AG04450 (cell line): ENCODE measurements at regions not wholly inside any gene's neighbourhood (a gene's known extent, or its start where the extent isn't known, plus 50 kb on each side); places are given as distances from the start of the nearest gene placed in this dataset.

Source experiments
- CTCF ChIA-PET: fragments of 300-600, 350-600 bp; formaldehyde crosslinking; extraction: SDS; loops from one replicate; lab custom pipeline; 2022; ENCODE audit warnings: antibody characterized with exemption, inconsistent platforms; lab: Charles Lee
- POLR2A ChIA-PET: fragments of 350-600 bp; formaldehyde crosslinking; extraction: SDS; loops from one replicate; lab custom pipeline; 2021; ENCODE audit warnings: antibody characterized with exemption, inconsistent platforms; lab: Yijun Ruan, JAX
- DNase-seq: peaks from one replicate; pipeline ENCODE4 v3.0.0-alpha.2; 2011; ENCODE audit warnings: low read depth, low spot score
- H3K27ac ChIP-seq: one replicate; pipeline ENCODE4 v1.5.1; 2012; ENCODE audit warnings: low read depth, low read length, control low read depth
- H3K27me3 ChIP-seq: one replicate; pipeline ENCODE4 v1.6.0; 2012; ENCODE audit warnings: low read length; ENCODE audit not compliant: control insufficient read depth, insufficient read depth
- H3K4me3 ChIP-seq: 2 replicates; pipeline ENCODE4 v1.5.1; 2011; ENCODE audit warnings: mild to moderate bottlenecking, low read depth, low read length, control low read depth
- H3K9me3 ChIP-seq: 2 replicates; pipeline ENCODE4 v1.5.1; 2012; ENCODE audit warnings: low read length; ENCODE audit not compliant: control insufficient read depth, insufficient read depth
- TF ChIP-seq, protein P1 (sequence below): IDR thresholded peaks from 2 replicates; pipeline ENCODE4 v1.5.1; 2011; ENCODE audit warnings: low read depth, low read length, control low read depth, inconsistent platforms

DNA sequence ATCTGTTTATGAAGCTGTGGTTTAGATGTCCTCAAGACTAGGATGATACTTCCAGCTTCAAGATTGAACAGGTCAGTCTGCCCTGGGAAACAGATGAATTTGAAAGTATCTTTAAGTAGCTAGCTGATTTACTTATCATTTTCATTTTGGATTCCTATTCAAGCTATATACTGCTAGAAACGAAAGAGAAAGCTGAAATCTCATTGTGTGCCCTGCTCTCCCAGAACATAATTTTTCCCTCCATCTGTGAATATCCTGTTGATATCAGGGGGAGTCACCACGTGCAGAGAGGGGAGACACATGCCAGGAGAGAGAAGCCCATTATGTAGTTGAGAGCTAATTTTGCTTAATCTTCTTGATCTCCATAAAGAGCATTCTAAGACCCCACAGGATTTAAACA lies 439.1 kb downstream of the NR2F1-AS1 start:
- Histone ChIP-seq H3K27ac (no peak overlapping the region), H3K27me3 (no peaks in the 10 kb centered on the region), H3K4me3 (peak overlapping the region; percentile 11; the same call in 1 of the 2 replicates), H3K9me3 (peaks cover 4% of the 10 kb centered on the region; the same call in 1 of the 2 replicates)
- ChIA-PET CTCF (interaction anchor here (0.7 kb wide), 1 partner anchor 376 kb away, joined by 3 read pairs; no protein-coding TSS in a partner anchor), POLR2A (no interaction called here)
- TF ChIP-seq, protein P1, sequence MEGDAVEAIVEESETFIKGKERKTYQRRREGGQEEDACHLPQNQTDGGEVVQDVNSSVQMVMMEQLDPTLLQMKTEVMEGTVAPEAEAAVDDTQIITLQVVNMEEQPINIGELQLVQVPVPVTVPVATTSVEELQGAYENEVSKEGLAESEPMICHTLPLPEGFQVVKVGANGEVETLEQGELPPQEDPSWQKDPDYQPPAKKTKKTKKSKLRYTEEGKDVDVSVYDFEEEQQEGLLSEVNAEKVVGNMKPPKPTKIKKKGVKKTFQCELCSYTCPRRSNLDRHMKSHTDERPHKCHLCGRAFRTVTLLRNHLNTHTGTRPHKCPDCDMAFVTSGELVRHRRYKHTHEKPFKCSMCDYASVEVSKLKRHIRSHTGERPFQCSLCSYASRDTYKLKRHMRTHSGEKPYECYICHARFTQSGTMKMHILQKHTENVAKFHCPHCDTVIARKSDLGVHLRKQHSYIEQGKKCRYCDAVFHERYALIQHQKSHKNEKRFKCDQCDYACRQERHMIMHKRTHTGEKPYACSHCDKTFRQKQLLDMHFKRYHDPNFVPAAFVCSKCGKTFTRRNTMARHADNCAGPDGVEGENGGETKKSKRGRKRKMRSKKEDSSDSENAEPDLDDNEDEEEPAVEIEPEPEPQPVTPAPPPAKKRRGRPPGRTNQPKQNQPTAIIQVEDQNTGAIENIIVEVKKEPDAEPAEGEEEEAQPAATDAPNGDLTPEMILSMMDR: no peak
- no peak for DNase-seq

DNA sequence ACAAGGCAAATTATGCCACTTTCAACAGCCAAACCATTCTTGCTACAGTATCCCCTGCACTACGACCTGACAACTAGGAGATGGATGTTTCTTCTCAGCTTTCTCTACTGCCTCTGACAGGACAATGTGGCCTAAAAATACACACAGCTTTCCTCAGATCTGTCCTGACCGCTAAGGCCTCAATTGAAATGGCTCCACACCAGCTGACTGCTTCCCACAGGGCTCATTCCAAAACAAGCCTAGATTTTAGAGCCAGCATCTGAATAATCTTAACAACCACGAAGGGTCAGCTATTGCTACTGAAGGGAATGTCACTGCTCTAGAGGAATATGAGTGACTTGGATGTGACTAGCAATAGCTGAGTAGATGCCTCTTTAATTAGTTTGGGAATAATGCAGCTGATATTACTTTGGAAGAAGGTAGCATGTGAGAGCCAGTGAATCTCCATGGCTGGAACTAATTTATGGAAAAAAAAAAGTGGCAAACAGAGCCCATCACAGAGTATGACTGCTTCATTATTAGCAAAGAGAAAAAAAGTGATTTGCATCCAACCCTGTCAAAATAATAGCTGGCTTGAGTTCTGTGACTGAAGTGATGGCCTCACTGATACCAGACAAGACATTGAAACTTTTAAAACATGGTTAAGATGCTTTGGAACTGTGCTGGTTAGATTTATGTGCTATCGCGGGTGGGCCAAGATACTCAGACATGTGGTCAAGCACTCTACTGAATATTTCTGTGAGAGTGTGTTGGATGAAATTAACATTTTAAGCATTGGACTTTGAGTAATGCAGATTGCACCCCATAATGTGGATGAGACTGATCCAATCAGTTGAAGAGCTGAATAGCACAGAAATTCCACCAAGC lies 450.2 kb downstream of the NR2F1-AS1 start:
- ChIA-PET POLR2A (no interaction called here), CTCF (interaction anchor here (0.7 kb wide), 1 partner anchor 372 kb away, joined by 3 read pairs; no protein-coding TSS in a partner anchor)
- no peak for DNase-seq
- Histone ChIP-seq H3K27ac (no peak overlapping the region), H3K4me3 (no peak overlapping the region), H3K9me3 (no peaks in the 10 kb centered on the region), H3K27me3 (no peaks in the 10 kb centered on the region)
- TF ChIP-seq, protein P1: no peak

DNA sequence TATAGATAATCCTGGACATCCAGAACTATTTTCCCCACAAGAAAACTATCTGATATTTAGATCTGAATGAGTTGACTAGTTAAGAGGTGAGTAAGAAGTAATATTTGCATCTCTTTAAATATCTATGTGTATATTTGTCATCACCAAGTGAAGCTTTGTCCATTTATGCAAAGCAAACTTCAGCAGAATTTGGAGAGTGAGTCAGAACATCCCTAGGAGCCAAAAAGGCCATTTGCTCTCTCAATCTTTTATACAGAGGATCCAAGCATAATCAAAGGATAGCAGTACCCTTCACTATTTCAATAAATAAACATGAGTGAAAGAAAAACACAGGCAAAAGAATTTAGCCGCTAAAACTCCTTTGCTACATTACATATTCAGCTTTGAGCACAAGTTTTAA lies 454.4 kb downstream of the NR2F1-AS1 start:
- Histone ChIP-seq H3K4me3 (no peak overlapping the region), H3K27ac (no peak overlapping the region), H3K27me3 (no peaks in the 10 kb centered on the region), H3K9me3 (no peaks in the 10 kb centered on the region)
- ChIA-PET CTCF (interaction anchor here (1.0 to 1.2 kb wide), 2 partner anchors 217 to 439 kb away, joined by 3 read pairs; no protein-coding TSS in a partner anchor), POLR2A (interaction anchor here (0.6 kb wide), 1 partner anchor 34 kb away, joined by 3 read pairs; no protein-coding TSS in a partner anchor)
- DNase-seq: peak; percentile 11
- TF ChIP-seq, protein P1: no peak

DNA sequence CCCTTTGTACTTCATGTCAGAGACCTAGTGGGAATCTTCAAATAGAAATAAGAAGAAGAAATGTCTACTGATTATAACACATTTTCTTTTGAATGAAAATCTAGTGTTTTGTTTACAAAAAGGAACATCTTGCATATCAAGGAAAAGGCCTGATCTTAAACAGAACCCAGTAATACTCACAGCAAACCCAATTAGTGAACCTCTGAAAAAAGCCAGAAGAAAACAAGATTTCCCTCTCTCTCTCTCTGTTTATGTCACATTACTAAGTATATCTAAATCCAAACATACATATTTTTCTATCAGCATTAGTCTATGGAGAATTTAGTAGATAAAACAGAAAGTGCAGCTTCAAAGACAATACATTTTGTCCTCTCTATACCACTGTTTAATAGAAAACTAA lies 457.9 kb downstream of the NR2F1-AS1 start:
- TF ChIP-seq, protein P1: no peak
- ChIA-PET POLR2A (no interaction called here), CTCF (no interaction called here)
- H3K27me3 ChIP-seq: no peaks in the 10 kb centered on the region
- no peak overlapping the region for H3K4me3 ChIP-seq
- H3K9me3 ChIP-seq: no peaks in the 10 kb centered on the region
- no peak for DNase-seq
- no peak overlapping the region for H3K27ac ChIP-seq

DNA sequence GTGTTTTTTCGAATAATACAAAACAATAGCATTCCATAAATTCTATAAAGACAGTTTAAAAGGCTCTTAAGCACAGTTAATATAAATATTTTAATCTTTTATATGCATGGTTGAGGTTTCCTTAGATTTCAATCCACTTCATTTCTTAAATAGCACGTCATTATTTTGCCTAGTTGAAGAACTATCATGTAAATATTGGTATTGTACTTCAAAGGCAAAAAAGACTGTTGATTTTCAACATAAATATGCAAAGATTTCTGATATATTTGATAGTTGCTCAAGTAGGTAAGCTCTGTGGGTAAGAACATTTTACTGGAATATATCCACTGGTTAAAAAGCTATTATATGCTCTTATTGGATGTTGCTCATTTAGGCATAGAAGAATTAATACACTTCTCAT lies 458.6 kb downstream of the NR2F1-AS1 start:
- Histone ChIP-seq H3K4me3 (no peak overlapping the region), H3K27ac (no peak overlapping the region), H3K27me3 (no peaks in the 10 kb centered on the region), H3K9me3 (no peaks in the 10 kb centered on the region)
- POLR2A ChIA-PET: no interaction called here
- CTCF ChIA-PET: no interaction called here
- DNase-seq: no peak
- TF ChIP-seq, protein P1: no peak
